ENCODE measurements at regions not wholly inside any gene's neighbourhood (a gene's known extent, or its start where the extent isn't known, plus 50 kb on each side); places are given as distances from the start of the nearest gene placed in this dataset.

GRCh38 chr1:244964112-244964971 is 100.0 kb upstream of the HNRNPU start:
- Histone ChIP-seq H3K4me1 (ENCODE audit: insufficient read depth, low read length, poor library complexity, severe bottlenecking) (peaks cover 8% of the 10 kb centered on the region), H3K36me3 (ENCODE audit: insufficient read depth, low read length, poor library complexity, severe bottlenecking) (no peaks in the 10 kb centered on the region), H3K9me3 (ENCODE audit: low read depth, low read length, poor library complexity, severe bottlenecking) (no peaks in the 10 kb centered on the region), H3K27me3 (replicated peaks; ENCODE audit: insufficient read depth, low read depth, low read length, poor library complexity) (no peaks in the 10 kb centered on the region), H3K4me3 (ENCODE audit: low read depth, low read length, poor library complexity, severe bottlenecking) (no peak overlapping the region), H3K27ac (ENCODE audit: low read depth, low read length, poor library complexity, severe bottlenecking) (no peak overlapping the region)
- no peak for TF ChIP-seq CTCF (conservative IDR thresholded peaks at IDR 0.05; ENCODE audit: low read depth, low read length)
- no peak for TF ChIP-seq EZH2 (IDR thresholded peaks at IDR 0.05; ENCODE audit: borderline replicate concordance, low read depth, low read length, poor library complexity, severe bottlenecking)
- CTCF ChIA-PET: interaction anchor here (0.6 kb wide), 1 partner anchor 27 kb away, joined by 4 read pairs; no protein-coding TSS in a partner anchor
- BruUV-seq (replicated peaks): no TSS peak
- DNase-seq (ENCODE audit: low spot score): no peak
- intact Hi-C loops (cut with micrococcal nuclease; ENCODE audit: unreplicated experiment): no loop called here
- POLR2A ChIA-PET (ENCODE audit: low non-redundant PET): no interaction called here

GRCh38 chr1:244963231-244963826 is 99.0 kb upstream of the HNRNPU start:
- Histone ChIP-seq H3K27ac (ENCODE audit: low read depth, low read length, poor library complexity, severe bottlenecking) (no peak overlapping the region), H3K27me3 (replicated peaks; ENCODE audit: insufficient read depth, low read depth, low read length, poor library complexity) (no peaks in the 10 kb centered on the region), H3K4me3 (ENCODE audit: low read depth, low read length, poor library complexity, severe bottlenecking) (no peak overlapping the region), H3K36me3 (ENCODE audit: insufficient read depth, low read length, poor library complexity, severe bottlenecking) (no peaks in the 10 kb centered on the region), H3K9me3 (ENCODE audit: low read depth, low read length, poor library complexity, severe bottlenecking) (no peaks in the 10 kb centered on the region), H3K4me1 (ENCODE audit: insufficient read depth, low read length, poor library complexity, severe bottlenecking) (no peaks in the 10 kb centered on the region)
- POLR2A ChIA-PET (ENCODE audit: low non-redundant PET): no interaction called here
- TF ChIP-seq EZH2 (IDR thresholded peaks at IDR 0.05; ENCODE audit: borderline replicate concordance, low read depth, low read length, poor library complexity, severe bottlenecking) (no peak), CTCF (conservative IDR thresholded peaks at IDR 0.05; ENCODE audit: low read depth, low read length) (no peak)
- intact Hi-C loops (cut with micrococcal nuclease; ENCODE audit: unreplicated experiment): no loop called here
- BruUV-seq (replicated peaks): no TSS peak
- no peak for DNase-seq (ENCODE audit: low spot score)
- CTCF ChIA-PET: no interaction called here

GRCh38 chr1:244962130-244962529 is 97.8 kb upstream of the HNRNPU start:
- BruUV-seq (replicated peaks): no TSS peak
- Histone ChIP-seq H3K4me1 (ENCODE audit: insufficient read depth, low read length, poor library complexity, severe bottlenecking) (no peaks in the 10 kb centered on the region), H3K27me3 (replicated peaks; ENCODE audit: insufficient read depth, low read depth, low read length, poor library complexity) (no peaks in the 10 kb centered on the region), H3K27ac (ENCODE audit: low read depth, low read length, poor library complexity, severe bottlenecking) (no peak overlapping the region), H3K9me3 (ENCODE audit: low read depth, low read length, poor library complexity, severe bottlenecking) (no peaks in the 10 kb centered on the region), H3K4me3 (ENCODE audit: low read depth, low read length, poor library complexity, severe bottlenecking) (no peak overlapping the region), H3K36me3 (ENCODE audit: insufficient read depth, low read length, poor library complexity, severe bottlenecking) (no peaks in the 10 kb centered on the region)
- no peak for DNase-seq (ENCODE audit: low spot score)
- no peak for TF ChIP-seq EZH2 (IDR thresholded peaks at IDR 0.05; ENCODE audit: borderline replicate concordance, low read depth, low read length, poor library complexity, severe bottlenecking)
- TF ChIP-seq CTCF (conservative IDR thresholded peaks at IDR 0.05; ENCODE audit: low read depth, low read length): no peak
- ChIA-PET CTCF (no interaction called here), POLR2A (ENCODE audit: low non-redundant PET) (no interaction called here)
- intact Hi-C loops (cut with micrococcal nuclease; ENCODE audit: unreplicated experiment): no loop called here
